H54 (cell line): ENCODE measurements at regions not wholly inside any gene's neighbourhood (a gene's known extent, or its start where the extent isn't known, plus 50 kb on each side); places are given as distances from the start of the nearest gene placed in this dataset.
A peak's percentile ranks its signal among the peaks of the same experiment; 100 is the strongest.

Experiments used
- DNase-seq: peaks from one replicate; pipeline ENCODE4 v3.0.0; 2011; ENCODE audit warnings: low spot score, mixed read lengths; ENCODE audit not compliant: insufficient read length
- FAIRE-seq: peaks from 3 replicates; lab custom pipeline; 2011; peaks lifted over from hg19 to GRCh38; lab: Jason Lieb, UNC
- POLR2A ChIP-seq: IDR thresholded peaks from 2 replicates; pipeline ENCODE4 v1.6.1; 2011; ENCODE audit warnings: low read depth, mild to moderate bottlenecking, low read length

DNA sequence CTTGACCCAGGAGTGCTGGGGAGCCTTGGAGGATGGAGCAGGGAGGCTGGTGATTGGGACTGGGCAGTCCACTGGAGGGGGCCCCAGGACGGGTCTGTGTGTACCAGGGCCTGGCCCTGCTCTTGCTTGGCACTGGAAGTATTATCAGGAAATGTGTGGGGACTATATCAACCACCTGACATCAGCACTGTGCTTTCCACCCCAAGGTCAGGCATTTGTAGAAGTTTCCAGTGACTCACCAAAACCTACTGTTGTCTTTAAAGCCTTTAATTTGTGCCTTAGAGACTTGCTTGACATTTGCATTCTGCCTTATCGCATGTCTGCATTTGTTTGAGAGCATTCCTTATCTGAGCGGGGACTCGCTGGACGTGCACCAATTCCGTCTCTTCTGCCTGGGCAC, 323.1 kb downstream of the FOXL1 start:
- DNase-seq (peak; percentile 68), FAIRE-seq (no peak)

DNA sequence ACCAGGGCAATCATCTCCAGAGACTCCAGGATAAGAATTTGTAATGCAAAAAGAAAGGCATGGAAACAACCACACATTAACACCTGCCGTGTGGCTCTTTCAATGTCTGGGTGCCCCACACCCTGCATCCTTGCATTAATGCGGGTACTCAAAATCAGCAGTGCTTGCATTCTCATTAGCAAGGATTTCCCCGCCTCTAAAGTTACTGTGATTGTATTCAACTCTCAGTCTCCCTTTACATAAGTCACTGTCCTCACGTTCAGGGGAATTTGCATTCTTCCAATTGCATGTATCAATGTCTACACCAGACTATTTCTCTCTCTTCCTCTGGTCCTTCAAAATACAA, 324.3 kb downstream of the FOXL1 start:
- TF ChIP-seq POLR2A, result no peak
- DNase-seq, result no peak
- FAIRE-seq, result no peak

More for the DNA sequence above, 323.1 kb downstream of the FOXL1 start:
- TF ChIP-seq POLR2A, result no peak

DNA sequence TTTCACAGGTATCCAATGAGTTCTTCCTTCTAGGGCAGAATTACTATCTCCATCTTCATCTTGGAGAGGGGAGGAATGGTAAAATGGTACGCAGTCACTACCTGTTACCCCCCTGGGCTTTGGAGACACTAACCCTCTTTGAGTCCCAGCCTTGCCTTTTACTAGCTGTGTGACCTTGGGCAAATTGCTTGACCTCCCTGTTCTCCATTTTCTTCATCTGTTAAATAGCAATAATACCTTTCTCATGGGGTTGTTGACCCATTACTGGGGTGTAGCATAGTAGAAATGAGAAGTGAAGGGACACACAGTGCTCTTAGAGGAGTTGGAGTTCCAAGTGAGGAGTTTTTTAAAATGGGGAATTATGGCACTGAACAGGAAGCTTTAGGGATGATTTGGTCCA, 324.7 kb downstream of the FOXL1 start:
- no peak for TF ChIP-seq POLR2A
- FAIRE-seq (no peak), DNase-seq (no peak)

DNA sequence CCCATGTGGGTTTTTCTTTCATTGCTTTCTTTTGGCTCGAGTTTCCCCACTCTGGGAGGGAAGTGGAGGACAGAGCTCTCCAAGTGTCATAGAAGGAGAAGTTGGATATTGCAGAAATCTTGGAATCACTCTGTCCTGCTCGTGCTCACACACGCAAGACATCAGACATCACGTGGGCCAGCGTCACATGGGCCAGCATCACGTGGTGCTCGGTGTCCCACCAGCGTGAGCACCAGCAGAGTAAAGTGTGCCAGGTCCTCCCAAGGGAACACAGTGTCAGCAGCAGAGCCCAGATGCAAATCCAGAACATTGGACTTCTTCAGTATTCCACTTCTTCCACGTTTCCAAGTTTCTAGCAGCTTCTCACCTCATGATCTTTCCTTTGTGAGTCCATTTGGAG, 327.0 kb downstream of the FOXL1 start:
- FAIRE-seq (no peak), DNase-seq (no peak)
- no peak for TF ChIP-seq POLR2A

DNA sequence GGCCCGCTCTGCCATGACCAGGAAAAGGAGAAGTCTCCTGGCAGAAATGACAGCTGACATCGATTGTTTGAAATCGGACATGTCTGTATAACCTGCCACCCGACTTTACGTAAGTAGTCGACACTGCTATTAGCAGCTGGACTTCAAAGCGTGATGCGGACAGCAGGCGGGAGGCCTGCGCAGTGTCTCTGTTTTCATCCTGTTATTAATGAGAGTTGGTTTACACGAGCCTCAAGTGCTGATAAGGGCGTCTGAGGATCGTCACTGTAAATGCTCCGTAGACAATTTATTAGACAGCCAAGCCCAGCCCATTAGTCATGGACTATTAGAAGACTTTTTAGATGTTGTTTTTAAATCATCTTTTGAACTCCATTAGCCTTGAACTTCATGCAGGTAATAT, 328.3 kb downstream of the FOXL1 start:
- FAIRE-seq, result no peak
- TF ChIP-seq POLR2A, result no peak
- DNase-seq, result no peak

DNA sequence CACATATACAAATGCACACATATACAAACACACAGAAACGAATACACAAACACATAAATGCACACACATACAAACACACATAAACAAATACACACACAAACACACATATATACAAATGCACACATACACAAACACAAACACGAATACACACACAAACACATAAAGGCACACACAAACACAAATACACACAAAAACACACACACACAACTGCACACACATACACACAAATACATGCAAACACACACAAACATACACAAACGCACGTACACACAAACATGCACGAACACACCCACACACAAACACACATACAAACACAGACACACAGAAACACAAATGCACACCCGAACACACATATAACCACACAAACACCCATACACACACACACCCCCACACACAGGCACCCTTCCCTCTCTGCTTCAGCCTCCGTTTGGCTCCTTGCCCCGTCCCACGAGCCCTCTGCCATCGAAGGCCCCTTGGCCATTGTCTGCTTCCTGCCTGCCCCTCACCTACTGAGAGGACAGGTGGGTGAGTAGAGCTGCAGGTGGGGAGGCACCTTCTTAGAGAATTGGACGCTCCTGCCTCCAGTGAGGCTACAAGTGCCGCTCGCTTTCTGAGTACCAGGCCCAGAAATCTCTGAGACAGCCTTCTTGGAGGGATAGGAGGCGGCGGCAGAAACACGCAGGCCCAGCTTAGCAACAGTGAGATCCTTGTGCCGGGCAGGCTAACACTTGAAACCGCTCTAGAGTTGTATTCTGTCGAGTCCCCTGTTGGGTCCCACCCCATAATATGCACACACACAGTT, 331.2 kb downstream of the FOXL1 start:
- TF ChIP-seq POLR2A, result no peak
- FAIRE-seq, result no peak
- no peak for DNase-seq

DNA sequence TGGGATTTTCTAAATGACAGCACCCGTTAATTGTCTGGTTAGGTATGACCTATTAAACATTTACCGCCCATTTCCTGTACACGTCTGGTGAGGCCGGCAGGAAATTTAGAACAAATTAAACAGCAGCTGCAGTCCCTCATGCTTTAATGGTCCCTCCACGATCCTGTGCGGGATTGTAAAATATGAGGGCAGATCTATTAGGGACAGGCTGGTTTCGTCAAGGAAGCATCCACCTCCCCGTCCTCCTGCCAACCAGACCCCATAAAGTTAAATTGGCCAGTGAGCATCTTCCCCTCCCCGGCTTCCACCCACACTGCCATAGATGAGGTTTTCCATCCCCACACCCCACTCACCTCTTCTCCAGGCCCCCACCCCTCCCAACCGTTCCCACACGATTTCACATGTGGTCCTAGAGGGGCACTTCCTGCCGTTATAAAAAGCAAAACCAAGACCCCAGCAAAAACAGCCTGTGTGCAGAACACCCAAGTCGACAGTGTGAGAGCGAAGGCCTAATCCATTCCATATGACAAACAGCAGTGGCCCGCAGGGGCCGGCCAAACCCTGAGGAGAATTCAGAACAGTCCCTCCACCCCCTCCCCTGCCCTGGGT, 331.9 kb downstream of the FOXL1 start:
- DNase-seq (no peak), FAIRE-seq (no peak)
- TF ChIP-seq POLR2A, result no peak

DNA sequence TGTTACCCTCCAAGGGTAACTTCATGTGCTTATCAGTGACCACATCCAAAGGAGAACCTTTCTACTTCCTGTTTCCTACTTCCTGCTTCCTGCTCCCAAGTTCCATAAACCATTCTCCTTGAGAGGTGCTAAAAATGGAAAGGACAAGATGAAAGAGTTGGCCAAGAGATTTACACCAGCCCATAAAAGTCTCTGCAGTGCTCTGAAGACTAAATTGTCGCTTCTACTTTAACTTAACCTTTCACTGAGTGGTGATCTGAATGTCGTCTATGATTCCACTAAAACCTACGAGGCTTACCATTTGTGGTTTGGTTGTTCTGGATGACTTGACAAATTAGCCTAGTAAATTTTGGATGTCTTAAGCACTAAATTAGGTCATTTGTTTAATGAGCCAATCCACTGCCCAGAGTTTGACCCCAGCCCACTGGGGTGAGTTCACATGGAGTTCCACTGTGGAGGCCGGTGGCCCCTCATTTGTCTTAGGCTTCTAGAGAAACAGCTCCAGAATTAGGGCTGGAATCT, 333.1 kb downstream of the FOXL1 start:
- DNase-seq, result no peak
- TF ChIP-seq POLR2A, result no peak
- no peak for FAIRE-seq

DNA sequence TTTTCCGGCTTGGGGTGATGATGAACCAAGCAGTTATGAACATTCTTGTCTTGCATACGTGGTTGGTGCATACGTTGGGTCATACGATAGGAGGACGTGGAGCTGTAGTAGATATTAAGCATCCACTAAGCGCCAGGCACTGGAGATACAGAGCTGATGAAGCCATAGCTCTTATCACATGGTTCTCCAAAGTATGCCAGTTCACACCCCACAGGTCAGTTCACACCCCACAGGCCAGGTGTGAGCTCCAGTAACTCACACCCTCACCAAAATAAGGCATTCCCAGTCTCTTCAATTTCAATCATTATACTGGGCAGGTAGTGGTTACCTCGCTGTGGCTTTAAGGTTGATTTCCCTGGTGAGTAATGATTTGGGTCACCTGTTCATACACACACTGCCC, 335.5 kb downstream of the FOXL1 start:
- FAIRE-seq (no peak), DNase-seq (no peak)
- no peak for TF ChIP-seq POLR2A

DNA sequence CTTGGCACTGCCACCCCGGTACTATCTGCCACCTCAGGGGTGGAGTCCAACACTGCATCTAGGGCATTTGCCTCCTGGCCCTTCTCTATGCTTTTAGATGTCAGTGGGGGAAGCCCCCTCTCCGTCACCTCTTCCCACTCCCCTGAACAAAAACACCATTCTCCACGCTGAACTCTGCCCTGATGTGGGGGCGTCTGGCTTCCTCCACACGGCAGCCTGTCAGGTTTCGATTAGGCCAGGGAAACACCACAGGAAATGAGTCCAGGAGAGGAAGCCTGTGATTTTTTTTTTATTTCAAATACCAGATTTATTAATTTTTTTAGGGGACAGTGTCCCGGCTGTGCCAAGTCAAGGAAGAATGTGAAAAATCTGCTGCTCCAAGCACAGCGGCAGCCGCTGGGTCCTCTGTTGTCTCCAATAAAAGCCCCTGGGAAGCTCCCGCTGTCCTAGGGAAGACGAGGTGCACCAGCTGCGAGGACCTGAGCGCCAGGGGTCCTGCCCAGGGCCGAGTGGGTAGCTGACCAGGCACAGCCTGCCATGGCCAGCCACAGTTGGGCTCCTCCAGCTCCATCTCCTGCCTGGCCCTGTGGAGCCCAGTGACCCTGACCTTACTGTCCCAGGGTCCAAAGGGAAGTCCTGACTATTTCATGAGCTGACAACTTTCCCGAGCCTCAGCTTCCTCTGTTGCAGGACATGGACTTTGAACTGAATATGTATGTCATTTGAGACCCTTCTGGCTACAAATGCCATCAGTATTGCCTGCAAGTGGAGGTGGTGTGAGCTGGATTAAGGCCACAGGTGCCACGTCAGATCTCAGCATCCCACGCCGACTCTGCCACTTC, 336.7 kb downstream of the FOXL1 start:
- FAIRE-seq (no peak), DNase-seq (no peak)
- TF ChIP-seq POLR2A, result no peak

DNA sequence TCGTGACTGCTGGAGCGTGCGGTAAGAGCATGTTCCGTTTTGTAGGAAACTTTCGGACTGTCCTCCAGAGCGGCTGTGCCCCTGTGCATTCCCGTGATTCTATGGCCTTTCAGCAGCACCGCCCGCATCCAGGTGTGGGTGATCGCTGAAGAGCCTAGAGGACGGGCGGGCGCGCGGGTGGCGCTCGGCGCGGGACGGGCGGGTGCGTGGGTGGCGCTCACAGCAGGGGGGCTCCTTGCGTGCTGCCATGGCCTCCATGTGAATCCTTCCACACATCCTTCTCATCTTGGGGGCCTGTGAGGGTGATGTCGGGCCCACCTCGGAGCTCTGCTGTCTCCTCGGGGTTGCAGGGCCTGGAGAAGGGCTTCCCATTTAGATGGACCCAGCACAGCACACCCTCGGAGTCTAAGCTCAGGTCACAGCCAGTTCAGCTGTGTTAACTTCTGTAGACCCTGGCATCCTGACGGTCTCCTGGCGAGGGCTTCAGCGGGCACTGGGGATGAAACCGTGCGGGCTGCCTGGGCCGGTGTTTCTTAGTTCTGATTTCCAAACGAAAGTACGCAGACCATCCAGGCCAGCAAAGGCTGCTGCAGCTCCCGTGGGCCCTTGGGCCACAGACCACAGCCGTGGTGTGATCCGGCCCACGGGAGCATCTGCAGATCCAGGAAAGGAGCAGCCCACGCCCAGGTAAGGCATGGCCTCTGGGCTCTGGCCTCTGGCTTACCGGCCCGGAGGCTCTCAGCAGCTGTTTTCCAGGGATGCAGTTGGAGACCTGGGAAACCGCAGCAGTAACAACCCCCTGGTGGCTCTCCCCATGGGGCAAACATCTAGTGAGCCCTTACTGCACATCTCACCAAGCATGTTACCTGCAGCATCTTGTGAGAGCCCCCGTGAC, 339.4 kb downstream of the FOXL1 start:
- no peak for DNase-seq
- no peak for FAIRE-seq

DNA sequence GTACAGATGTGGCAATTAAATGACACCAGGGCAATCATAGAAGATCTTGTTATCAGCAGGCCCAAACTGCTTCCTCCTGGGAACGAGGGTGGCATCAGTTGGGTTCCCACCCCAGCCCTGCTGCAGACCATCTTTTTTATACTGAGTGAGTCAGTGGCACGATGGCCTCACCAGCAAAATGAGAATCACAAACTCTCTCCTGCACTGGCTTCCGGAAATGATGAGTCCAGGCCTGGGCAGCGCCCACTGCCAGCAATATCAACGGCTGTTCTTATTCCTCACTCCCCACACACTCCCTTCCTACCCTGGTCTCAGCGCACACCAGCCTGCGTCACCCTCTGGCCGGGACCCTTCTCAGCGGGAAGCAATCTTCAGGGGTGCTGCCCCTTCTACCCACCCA, 340.3 kb downstream of the FOXL1 start:
- FAIRE-seq (no peak), DNase-seq (no peak)
- TF ChIP-seq POLR2A, result no peak

More for the DNA sequence above, 339.4 kb downstream of the FOXL1 start:
- TF ChIP-seq POLR2A, result no peak

DNA sequence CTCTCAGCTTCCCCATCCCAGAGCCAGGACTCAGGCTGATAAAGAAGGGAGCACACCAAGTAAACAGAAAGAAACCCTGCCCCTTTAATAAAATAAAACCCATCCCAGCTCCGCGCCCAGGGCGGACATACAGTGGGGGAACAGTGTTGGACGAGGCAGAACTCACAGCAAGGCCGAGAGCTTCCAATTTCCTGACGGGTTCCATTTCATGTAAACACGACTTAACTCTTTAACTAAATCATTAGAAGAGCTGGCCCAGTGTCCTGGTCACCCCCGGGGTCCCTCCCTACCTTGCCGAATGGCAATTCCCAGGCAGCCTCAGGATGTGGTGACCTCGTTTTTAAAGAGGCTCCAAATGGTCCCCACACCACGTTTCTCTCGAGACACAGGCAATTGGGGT, 340.7 kb downstream of the FOXL1 start:
- TF ChIP-seq POLR2A, result no peak
- FAIRE-seq, result no peak
- no peak for DNase-seq
